Neutrophil (primary cell): ENCODE measurements at regions not wholly inside any gene's neighbourhood (a gene's known extent, or its start where the extent isn't known, plus 50 kb on each side); places are given as distances from the start of the nearest gene placed in this dataset.

Source experiments
- H3K27ac ChIP-seq: fragments of 200-600 bp; sonication (generic); 2 replicates; pipeline ENCODE4 v1.5.1; 2016; ENCODE audit warnings: mild to moderate bottlenecking, moderate library complexity
- H3K27me3 ChIP-seq: fragments of 200-600 bp; sonication (generic); 2 replicates; pipeline ENCODE4 v1.6.0; 2016; ENCODE audit warnings: mild to moderate bottlenecking
- H3K36me3 ChIP-seq: fragments of 200-600 bp; sonication (generic); 2 replicates; pipeline ENCODE4 v1.5.1; 2017
- H3K4me1 ChIP-seq, 2 experiments: fragments of 200-600 bp in 1 of 2; sonication (generic) in 1 of 2; 1 replicate in 1 of 2; 2 replicates in 1 of 2; pipeline versions ENCODE4 v1.5.1 to v1.6.1; 2013 to 2016; ENCODE audit warnings: low read depth in 1 of 2, low read length in 1 of 2, mild to moderate bottlenecking in 1 of 2, moderate library complexity in 1 of 2; ENCODE audit not compliant: control insufficient read depth in 1 of 2, insufficient read depth in 1 of 2
- H3K4me3 ChIP-seq, 2 experiments: fragments of 200-600 bp in 1 of 2; sonication (generic) in 1 of 2; 1 replicate in 1 of 2; 2 replicates in 1 of 2; pipeline ENCODE4 v1.5.1; 2013 to 2016; ENCODE audit warnings: low read depth in 1 of 2, low read length in 1 of 2, mild to moderate bottlenecking in 1 of 2, moderate library complexity in 1 of 2
- H3K9me3 ChIP-seq: fragments of 200-600 bp; sonication (generic); 2 replicates; pipeline ENCODE4 v1.5.1; 2016
- TF ChIP-seq, protein P1 (sequence below): fragments of 200-600 bp; sonication (generic); IDR thresholded peaks from 2 replicates; pipeline ENCODE4 v1.5.1; 2016; ENCODE audit warnings: antibody characterized with exemption

DNA sequence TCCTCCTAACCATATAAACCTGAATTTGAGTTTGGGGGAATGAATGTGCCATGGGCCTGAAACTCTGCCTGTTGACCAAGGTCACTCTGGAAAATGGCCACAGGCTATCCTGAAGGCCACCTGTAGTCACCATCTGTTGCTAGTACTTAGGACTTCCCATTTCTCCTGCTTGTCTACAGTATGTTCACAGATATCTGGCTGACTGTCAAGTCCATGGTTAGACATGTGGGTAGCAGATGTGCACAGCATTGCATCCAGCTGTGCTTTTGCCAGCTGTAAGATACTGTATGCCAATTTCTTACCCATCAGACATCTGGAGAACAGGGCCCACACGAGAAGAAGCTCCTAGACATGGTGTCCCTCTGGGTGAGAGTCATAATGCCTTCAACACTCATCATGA lies 475.4 kb downstream of the INSC start:
- Histone ChIP-seq H3K4me1 (no peaks in the 10 kb centered on the region), H3K9me3 (no peaks in the 10 kb centered on the region), H3K4me3 (no peak overlapping the region), H3K27ac (no peak overlapping the region), H3K36me3 (no peaks in the 10 kb centered on the region), H3K27me3 (no peaks in the 10 kb centered on the region)
- TF ChIP-seq, protein P1, sequence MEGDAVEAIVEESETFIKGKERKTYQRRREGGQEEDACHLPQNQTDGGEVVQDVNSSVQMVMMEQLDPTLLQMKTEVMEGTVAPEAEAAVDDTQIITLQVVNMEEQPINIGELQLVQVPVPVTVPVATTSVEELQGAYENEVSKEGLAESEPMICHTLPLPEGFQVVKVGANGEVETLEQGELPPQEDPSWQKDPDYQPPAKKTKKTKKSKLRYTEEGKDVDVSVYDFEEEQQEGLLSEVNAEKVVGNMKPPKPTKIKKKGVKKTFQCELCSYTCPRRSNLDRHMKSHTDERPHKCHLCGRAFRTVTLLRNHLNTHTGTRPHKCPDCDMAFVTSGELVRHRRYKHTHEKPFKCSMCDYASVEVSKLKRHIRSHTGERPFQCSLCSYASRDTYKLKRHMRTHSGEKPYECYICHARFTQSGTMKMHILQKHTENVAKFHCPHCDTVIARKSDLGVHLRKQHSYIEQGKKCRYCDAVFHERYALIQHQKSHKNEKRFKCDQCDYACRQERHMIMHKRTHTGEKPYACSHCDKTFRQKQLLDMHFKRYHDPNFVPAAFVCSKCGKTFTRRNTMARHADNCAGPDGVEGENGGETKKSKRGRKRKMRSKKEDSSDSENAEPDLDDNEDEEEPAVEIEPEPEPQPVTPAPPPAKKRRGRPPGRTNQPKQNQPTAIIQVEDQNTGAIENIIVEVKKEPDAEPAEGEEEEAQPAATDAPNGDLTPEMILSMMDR = no peak

DNA sequence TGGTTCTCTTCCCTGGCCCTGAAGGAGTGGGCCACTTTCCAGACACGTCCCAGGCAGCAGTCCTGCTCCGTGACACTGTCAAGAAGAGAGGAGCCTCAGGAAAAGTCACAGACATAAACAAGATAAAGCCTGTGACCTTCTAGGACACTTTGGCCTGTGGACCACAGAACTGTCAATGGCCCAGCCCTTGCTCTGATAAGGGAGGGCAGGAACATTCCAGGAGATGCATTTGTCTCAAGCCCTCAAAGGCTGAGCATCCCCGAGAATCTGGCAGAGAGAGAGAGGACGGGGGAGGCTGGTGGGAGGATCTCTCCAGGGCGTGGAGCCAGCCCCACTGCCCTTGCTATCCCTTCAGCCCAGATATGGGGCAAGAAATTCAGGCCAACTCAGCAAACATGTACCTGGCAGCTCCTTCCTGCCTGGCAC lies 476.4 kb downstream of the INSC start:
- Histone ChIP-seq H3K9me3 (no peaks in the 10 kb centered on the region), H3K36me3 (no peaks in the 10 kb centered on the region), H3K27ac (no peak overlapping the region), H3K4me3 (no peak overlapping the region), H3K27me3 (no peaks in the 10 kb centered on the region), H3K4me1 (no peaks in the 10 kb centered on the region)
- TF ChIP-seq, protein P1 = no peak

DNA sequence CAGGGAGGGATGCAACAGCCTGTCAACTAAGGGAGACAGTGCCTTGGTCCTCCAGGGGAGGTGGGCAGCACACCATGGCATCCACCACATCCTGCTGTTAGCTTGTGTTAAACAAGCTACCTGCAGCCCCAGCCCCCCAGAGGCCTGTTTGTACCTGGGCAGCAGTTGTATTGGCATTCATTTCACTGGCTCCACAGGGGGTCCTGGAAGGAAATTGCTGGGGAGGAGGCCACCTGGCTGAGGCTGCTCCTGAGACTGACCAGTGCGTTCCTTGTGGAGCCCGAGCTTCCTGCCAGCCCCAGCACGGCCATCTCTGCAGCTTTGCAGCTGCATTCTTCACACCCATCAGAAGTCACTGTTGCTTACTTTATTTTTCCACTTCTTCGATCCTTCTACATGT lies 479.9 kb downstream of the INSC start:
- Histone ChIP-seq H3K4me3 (no peak overlapping the region), H3K4me1 (peaks cover 0 to 25% of the 10 kb centered on the region in 2 experiments), H3K9me3 (no peaks in the 10 kb centered on the region), H3K27ac (no peak overlapping the region), H3K27me3 (no peaks in the 10 kb centered on the region), H3K36me3 (no peaks in the 10 kb centered on the region)
- TF ChIP-seq, protein P1 = no peak

DNA sequence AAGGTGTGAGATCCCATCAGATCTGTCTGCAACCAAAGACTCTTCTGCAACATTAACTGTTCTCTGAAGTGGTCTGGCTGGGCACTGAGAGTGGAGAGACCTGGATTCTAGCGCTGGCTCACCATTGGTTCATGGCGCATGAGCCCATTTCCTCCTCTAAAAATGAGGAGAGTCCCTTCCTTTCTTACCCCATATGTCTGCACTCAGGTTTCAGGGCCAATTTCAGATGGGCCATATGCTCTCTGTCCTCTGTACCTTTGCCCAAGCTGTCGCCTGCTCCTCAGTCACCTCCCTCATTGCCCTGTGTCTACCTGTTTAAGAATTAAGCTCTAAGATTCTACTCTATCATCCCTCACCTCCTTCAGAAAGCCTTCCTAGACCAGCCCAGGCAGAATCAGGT lies 484.7 kb downstream of the INSC start:
- TF ChIP-seq, protein P1 = no peak
- Histone ChIP-seq H3K27ac (no peak overlapping the region), H3K9me3 (no peaks in the 10 kb centered on the region), H3K4me3 (no peak overlapping the region), H3K4me1 (peaks cover 5 to 35% of the 10 kb centered on the region in 2 experiments), H3K36me3 (no peaks in the 10 kb centered on the region), H3K27me3 (no peaks in the 10 kb centered on the region)

DNA sequence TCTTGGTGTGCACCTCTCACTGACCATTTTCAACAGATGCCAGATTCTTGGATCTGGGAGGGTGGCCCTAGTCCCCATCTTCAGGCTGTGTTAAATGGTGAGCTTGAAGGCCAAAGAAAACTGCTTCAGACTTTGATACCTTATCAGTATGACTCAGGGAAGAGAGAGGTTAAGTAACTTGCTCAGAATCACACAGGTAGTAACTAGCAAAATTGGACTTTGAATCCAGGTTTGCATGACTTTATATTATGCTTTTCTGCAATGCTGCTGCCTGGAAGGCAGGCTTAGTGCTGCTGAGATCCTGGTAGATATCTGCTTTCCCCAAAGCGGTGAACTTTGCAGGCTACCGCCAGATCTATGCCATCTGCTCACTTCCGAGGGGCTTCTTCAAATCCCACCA lies 487.3 kb downstream of the INSC start:
- peaks cover 5 to 30% of the 10 kb centered on the region in 2 experiments for H3K4me1 ChIP-seq
- H3K27me3 ChIP-seq = no peaks in the 10 kb centered on the region

More for the DNA sequence above, 487.3 kb downstream of the INSC start:
- Histone ChIP-seq H3K4me3 (no peak overlapping the region), H3K9me3 (no peaks in the 10 kb centered on the region), H3K36me3 (no peaks in the 10 kb centered on the region), H3K27ac (no peak overlapping the region)
- TF ChIP-seq, protein P1 = no peak
